GM19193 (cell line): ENCODE measurements at regions not wholly inside any gene's neighbourhood (a gene's known extent, or its start where the extent isn't known, plus 50 kb on each side); places are given as distances from the start of the nearest gene placed in this dataset.

ENCODE experiments used
- POLR2A ChIP-seq: IDR thresholded peaks from 4 replicates; pipeline ENCODE4 v1.6.1; 2011; ENCODE audit not compliant: insufficient read depth, insufficient read length; ENCODE audit errors: extremely low read depth

GRCh38 chr10:88218362-88218761, 354.9 kb downstream of the PTEN start:
- no peak for TF ChIP-seq POLR2A

DNA sequence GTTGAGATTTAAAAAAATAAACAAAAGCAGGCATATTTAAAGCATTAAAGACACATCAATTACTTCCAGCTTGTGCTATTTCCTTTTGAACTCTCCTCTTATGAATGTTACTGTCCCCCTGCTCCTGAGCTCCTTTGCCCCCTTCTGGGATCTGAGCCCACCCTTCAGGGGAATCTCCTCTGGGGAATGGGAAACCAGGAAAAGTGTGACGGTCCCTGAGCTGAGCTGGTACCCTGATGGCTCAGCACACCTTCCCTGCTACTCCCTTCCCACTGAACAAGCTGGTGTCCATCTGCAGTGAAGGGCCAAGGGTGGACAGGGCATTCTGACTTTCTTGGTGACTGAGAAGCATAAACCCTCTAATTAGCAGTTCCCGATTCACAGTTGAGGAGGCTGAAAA, 356.3 kb downstream of the PTEN start:
- TF ChIP-seq POLR2A, result no peak

GRCh38 chr10:88221010-88221973, 357.9 kb downstream of the PTEN start:
- no peak for TF ChIP-seq POLR2A

DNA sequence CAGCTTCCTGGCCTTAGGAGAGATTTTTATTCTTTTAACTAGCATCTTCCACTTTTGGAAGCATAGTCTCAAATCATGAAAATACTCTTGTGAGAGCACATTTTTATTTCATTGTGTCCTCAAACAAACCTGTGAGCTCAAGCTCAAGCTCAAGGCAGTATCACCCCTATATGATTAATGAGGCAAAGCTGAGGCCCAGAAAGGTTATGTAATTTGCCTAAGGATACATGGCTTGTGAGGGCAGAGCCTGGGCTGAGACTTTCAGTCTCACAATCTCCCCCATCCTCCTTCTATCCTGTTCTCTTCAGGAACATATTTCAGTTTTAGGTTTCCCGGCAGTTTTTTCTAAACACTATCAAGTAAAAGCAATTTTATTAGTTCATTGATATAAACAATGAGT, 359.5 kb downstream of the PTEN start:
- no peak for TF ChIP-seq POLR2A
